ENCODE measurements at regions not wholly inside any gene's neighbourhood (a gene's known extent, or its start where the extent isn't known, plus 50 kb on each side); places are given as distances from the start of the nearest gene placed in this dataset.
A peak's percentile ranks its signal among the peaks of the same experiment; 100 is the strongest.

GRCh38 chr14:98888927-98889835 lies 382.8 kb downstream of the BCL11B start:
- no peak for DNase-seq

GRCh38 chr14:98889836-98890185 lies 382.2 kb downstream of the BCL11B start:
- no peak for DNase-seq

- DNase-seq: no peak
Measured at GRCh38 chr14:98890556-98891340, 381.2 kb downstream of the BCL11B start.

- no peak for DNase-seq
Measured at GRCh38 chr14:98893675-98894074, 378.3 kb downstream of the BCL11B start.

- DNase-seq: no peak
Measured at GRCh38 chr14:98894600-98894999, 377.4 kb downstream of the BCL11B start.

GRCh38 chr14:98896449-98896848 lies 375.5 kb downstream of the BCL11B start:
- DNase-seq: no peak

GRCh38 chr14:98897605-98898309 lies 374.2 kb downstream of the BCL11B start:
- DNase-seq: no peak

GRCh38 chr14:98899441-98899840 lies 372.6 kb downstream of the BCL11B start:
- DNase-seq: no peak

- no peak for DNase-seq
Measured at GRCh38 chr14:98900236-98900635, 371.8 kb downstream of the BCL11B start.

- DNase-seq: peak; percentile 1
Measured at GRCh38 chr14:98900798-98901197, 371.2 kb downstream of the BCL11B start.

- no peak for DNase-seq
Measured at GRCh38 chr14:98901511-98902205, 370.3 kb downstream of the BCL11B start.

GRCh38 chr14:98903371-98903770 lies 368.6 kb downstream of the BCL11B start:
- DNase-seq: no peak

GRCh38 chr14:98904677-98905076 lies 367.3 kb downstream of the BCL11B start:
- no peak for DNase-seq

- no peak for DNase-seq
Measured at GRCh38 chr14:98906123-98906995, 365.6 kb downstream of the BCL11B start.

- no peak for DNase-seq
Measured at GRCh38 chr14:98907271-98907670, 364.7 kb downstream of the BCL11B start.

- no peak for DNase-seq
Measured at GRCh38 chr14:98908050-98908449, 363.9 kb downstream of the BCL11B start.

- DNase-seq: peak; percentile 7
Measured at GRCh38 chr14:98909251-98909944, 362.6 kb downstream of the BCL11B start.

GRCh38 chr14:98910061-98910460 lies 361.9 kb downstream of the BCL11B start:
- no peak for DNase-seq

GRCh38 chr14:98912655-98913054 lies 359.3 kb downstream of the BCL11B start:
- no peak for DNase-seq

GRCh38 chr14:98913967-98914650 lies 357.9 kb downstream of the BCL11B start:
- no peak for DNase-seq

GRCh38 chr14:98914942-98915341 lies 357.1 kb downstream of the BCL11B start:
- no peak for DNase-seq

Data from OCI-M1 (cell line).